ENCODE measurements at regions not wholly inside any gene's neighbourhood (a gene's known extent, or its start where the extent isn't known, plus 50 kb on each side); places are given as distances from the start of the nearest gene placed in this dataset.

DNA sequence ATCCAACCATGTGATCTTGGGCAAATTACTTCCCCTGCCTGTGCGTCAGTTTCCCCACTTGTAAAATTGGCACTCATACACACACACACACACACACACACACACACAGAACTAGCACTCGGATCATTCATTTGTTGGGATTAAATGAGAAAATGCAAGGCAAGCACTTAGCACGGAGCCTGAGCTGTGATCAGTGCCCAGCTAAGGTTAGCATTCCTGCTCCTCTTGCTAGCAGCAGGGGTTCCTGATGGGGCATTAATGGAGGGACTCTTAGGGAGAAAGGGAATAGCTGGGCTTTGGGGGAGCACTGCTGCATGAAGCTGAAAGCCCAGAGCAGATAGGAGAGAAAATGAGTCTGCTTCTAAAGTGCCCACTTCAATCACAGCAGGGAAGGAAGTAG is 187.7 kb upstream of the C2CD4B start:
- TF ChIP-seq CTCF (IDR thresholded peaks at IDR 0.05; ENCODE audit: poor library complexity): no peak
- no peak for TF ChIP-seq EZH2 (IDR thresholded peaks at IDR 0.05; ENCODE audit: borderline replicate concordance)
- no peak for TF ChIP-seq EZH2phosphoT487 (IDR thresholded peaks at IDR 0.05; ENCODE audit: low read depth, severe bottlenecking, unreplicated experiment)
